Activated CD4-positive, CD25-positive, alpha-beta regulatory T cell treated with anti-CD3 and anti-CD28 coated beads, Interleukin-2, amount 50 U/mL, for 72 hours (primary cell): ENCODE measurements at regions not wholly inside any gene's neighbourhood (a gene's known extent, or its start where the extent isn't known, plus 50 kb on each side); places are given as distances from the start of the nearest gene placed in this dataset.

ENCODE experiments used
- DNase-seq: peaks from one replicate; pipeline ENCODE4 v3.0.0; 2021

GRCh38 chr3:28649266-28649665 is 300.6 kb upstream of the AZI2 start:
- no peak for DNase-seq

GRCh38 chr3:28651159-28651558 is 302.5 kb upstream of the AZI2 start:
- DNase-seq: no peak

- no peak for DNase-seq
Observed at GRCh38 chr3:28664123-28664522, 315.5 kb upstream of the AZI2 start.

GRCh38 chr3:28667646-28668621 is 319.3 kb upstream of the AZI2 start:
- DNase-seq: peak; percentile 51

GRCh38 chr3:28669870-28670269 is 321.2 kb upstream of the AZI2 start:
- no peak for DNase-seq

- DNase-seq: no peak
Observed at GRCh38 chr3:28672406-28672805, 323.8 kb upstream of the AZI2 start.

- no peak for DNase-seq
Observed at GRCh38 chr3:28673446-28673845, 324.8 kb upstream of the AZI2 start.

GRCh38 chr3:28674212-28674611 is 325.6 kb upstream of the AZI2 start:
- DNase-seq: no peak

- no peak for DNase-seq
Observed at GRCh38 chr3:28677581-28677980, 329.0 kb upstream of the AZI2 start.

- no peak for DNase-seq
Observed at GRCh38 chr3:28678086-28678485, 329.5 kb upstream of the AZI2 start.

- no peak for DNase-seq
Observed at GRCh38 chr3:28680050-28680449, 331.4 kb upstream of the AZI2 start.

- DNase-seq: no peak
Observed at GRCh38 chr3:28682121-28682520, 333.5 kb upstream of the AZI2 start.

GRCh38 chr3:28690176-28690575 is 341.6 kb upstream of the AZI2 start:
- DNase-seq: no peak

GRCh38 chr3:28698706-28699105 is 350.1 kb upstream of the AZI2 start:
- DNase-seq: no peak

- DNase-seq: no peak
Observed at GRCh38 chr3:28699283-28699682, 350.7 kb upstream of the AZI2 start.

GRCh38 chr3:28700728-28701127 is 352.1 kb upstream of the AZI2 start:
- no peak for DNase-seq

- no peak for DNase-seq
Observed at GRCh38 chr3:28703843-28704242, 355.2 kb upstream of the AZI2 start.

- DNase-seq: no peak
Observed at GRCh38 chr3:28711293-28711692, 362.7 kb upstream of the AZI2 start.

GRCh38 chr3:28716939-28717338 is 368.3 kb upstream of the AZI2 start:
- DNase-seq: no peak

- no peak for DNase-seq
Observed at GRCh38 chr3:28718074-28718849, 369.6 kb upstream of the AZI2 start.

GRCh38 chr3:28726840-28727239 is 378.2 kb upstream of the AZI2 start:
- no peak for DNase-seq

GRCh38 chr3:28727307-28727706 is 378.7 kb upstream of the AZI2 start:
- no peak for DNase-seq

GRCh38 chr3:28738425-28738824 is 389.8 kb upstream of the AZI2 start:
- DNase-seq: no peak

GRCh38 chr3:28739647-28740046 is 391.0 kb upstream of the AZI2 start:
- DNase-seq: no peak
